HCT116 (cell line): ENCODE measurements at regions not wholly inside any gene's neighbourhood (a gene's known extent, or its start where the extent isn't known, plus 50 kb on each side); places are given as distances from the start of the nearest gene placed in this dataset.

Experiments used
- ATAC-seq: fragments of 200-7000 bp; cut with Tn5 transposase; 2 replicates; pipeline ENCODE4 v1.9.1; 2020; ENCODE audit warnings: mild to moderate bottlenecking, moderate library complexity
- BruUV-seq: library from RNA; stranded (reverse); fragments of 400-500 nt; replicated peaks from 2 replicates; lab custom pipeline; 2021; lab: Mats Ljungman, UMichigan
- CTCF ChIA-PET: fragments of 300-600 bp; sonication (Branson Sonifier 250); formaldehyde crosslinking; loops from one replicate; lab custom pipeline; 2021; ENCODE audit warnings: antibody characterized with exemption; lab: Charles Lee
- POLR2A ChIA-PET: fragments of 300-600, 350-600 bp; sonication (Branson Sonifier 250); formaldehyde crosslinking; loops from one replicate; lab custom pipeline; 2021; ENCODE audit warnings: antibody characterized with exemption; lab: Charles Lee
- RAD21 ChIA-PET, 2 experiments: fragments of 300-600 bp; sonication (Branson Sonifier 250); formaldehyde crosslinking; loops; one replicate each; lab custom pipeline; 2023; ENCODE audit warnings: low total read pairs in 2 of 2; ENCODE audit not compliant: uncharacterized antibody in 2 of 2, unreplicated experiment in 2 of 2, low non-redundant PET in 1 of 2; lab: Charles Lee
- DNase-seq: peaks from one replicate; pipeline ENCODE4 v3.0.0-alpha.2; 2010; ENCODE audit warnings: low read depth, low spot score
- H2AFZ ChIP-seq: fragments of 200-600 bp; shearing (Covaris generic), sonication (generic); 2 replicates; pipeline ENCODE4 v1.6.1; 2017; ENCODE audit warnings: low read depth, mixed run types, mixed read lengths, antibody characterized with exemption, low read length; ENCODE audit not compliant: poor library complexity, severe bottlenecking
- H3K27ac ChIP-seq: 2 replicates; pipeline ENCODE4 v1.5.1; 2012; ENCODE audit warnings: low read depth, low read length
- H3K27me3 ChIP-seq: fragments of 200-600 bp; sonication (generic); 2 replicates; pipeline ENCODE4 v1.6.1; 2016; ENCODE audit warnings: mixed run types, low read length, mixed read lengths; ENCODE audit not compliant: insufficient read depth
- H3K36me3 ChIP-seq, 2 experiments: fragments of 200-500 bp in 1 of 2; fragments of 200-600 bp in 1 of 2; sonication (Bioruptor generic) in 1 of 2; sonication (generic) in 1 of 2; 2 replicates each; pipeline versions ENCODE4 v1.5.1 to v1.6.1; 2014 to 2016; ENCODE audit warnings: low read length in 2 of 2, inconsistent platforms in 1 of 2, mixed read lengths in 1 of 2, mixed run types in 1 of 2; ENCODE audit not compliant: insufficient read depth in 2 of 2, control insufficient read depth in 1 of 2
- H3K4me1 ChIP-seq, 2 experiments: fragments of 200-600 bp in 1 of 2; sonication (generic) in 1 of 2; 2 replicates each; pipeline versions ENCODE4 v1.5.1 to v1.6.1; 2012 to 2017; ENCODE audit warnings: low read length in 2 of 2, inconsistent platforms in 1 of 2, mild to moderate bottlenecking in 1 of 2, mixed read lengths in 1 of 2, mixed run types in 1 of 2, moderate library complexity in 1 of 2; ENCODE audit not compliant: insufficient read depth in 2 of 2, control insufficient read depth in 1 of 2
- H3K4me2 ChIP-seq: fragments of 200-600 bp; sonication (generic); 2 replicates; pipeline ENCODE4 v1.6.1; 2017; ENCODE audit warnings: mixed run types, low read length, mixed read lengths
- H3K4me3 ChIP-seq, 2 experiments: fragments of 200-600 bp in 1 of 2; sonication (generic) in 1 of 2; replicated peaks in 1 of 2; 2 replicates each; pipeline ENCODE4 v1.5.1; 2011 to 2016; ENCODE audit warnings: low read length in 2 of 2, control low read depth in 1 of 2, low read depth in 1 of 2, mild to moderate bottlenecking in 1 of 2, mixed read lengths in 1 of 2, mixed run types in 1 of 2
- H3K79me2 ChIP-seq: fragments of 200-600 bp; sonication (generic); 2 replicates; pipeline ENCODE4 v1.6.1; 2017; ENCODE audit warnings: mild to moderate bottlenecking, mixed run types, low read length, moderate library complexity, mixed read lengths; ENCODE audit not compliant: insufficient read depth
- H3K9ac ChIP-seq: fragments of 200-600 bp; sonication (generic); 2 replicates; pipeline ENCODE4 v1.6.1; 2016; ENCODE audit warnings: low read length, mixed read lengths
- H3K9me2 ChIP-seq: fragments of 200-600 bp; sonication (generic), shearing (Covaris generic); 2 replicates; pipeline ENCODE4 v1.6.1; 2017; ENCODE audit warnings: mixed run types, mild to moderate bottlenecking, moderate library complexity; ENCODE audit not compliant: insufficient read depth
- H3K9me3 ChIP-seq, 2 experiments: fragments of 200-500 bp in 1 of 2; fragments of 200-600 bp in 1 of 2; sonication (Bioruptor generic) in 1 of 2; sonication (generic) in 1 of 2; 2 replicates each; pipeline ENCODE4 v1.6.1; 2014 to 2017; ENCODE audit warnings: low read length in 2 of 2, mixed read lengths in 2 of 2, inconsistent platforms in 1 of 2, low read depth in 1 of 2, mild to moderate bottlenecking in 1 of 2, mixed run types in 1 of 2, moderate library complexity in 1 of 2; ENCODE audit not compliant: control insufficient read depth in 1 of 2, insufficient read depth in 1 of 2
- H4K20me1 ChIP-seq: fragments of 200-600 bp; sonication (generic), shearing (Covaris generic); 2 replicates; pipeline ENCODE4 v1.6.1; 2017; ENCODE audit warnings: mixed run types, mild to moderate bottlenecking, moderate library complexity; ENCODE audit not compliant: insufficient read depth
- ATF3 ChIP-seq: IDR thresholded peaks from 2 replicates; pipeline ENCODE4 v1.6.1; 2012
- CEBPB ChIP-seq: IDR thresholded peaks from 2 replicates; pipeline ENCODE4 v1.6.1; 2012; ENCODE audit warnings: low read depth
- CTCF ChIP-seq, 3 experiments: fragments of 200-600 bp in 1 of 3; sonication (generic) in 1 of 3; IDR thresholded peaks in 2 of 3; conservative IDR thresholded peaks in 1 of 3; 2 replicates each; pipeline ENCODE4 v1.5.1; 2012 to 2017; ENCODE audit warnings: low read depth in 2 of 3, low read length in 2 of 3, antibody characterized with exemption in 1 of 3, borderline replicate concordance in 1 of 3, control low read depth in 1 of 3, mild to moderate bottlenecking in 1 of 3, mixed read lengths in 1 of 3, mixed run types in 1 of 3, moderate library complexity in 1 of 3; ENCODE audit not compliant: insufficient read depth in 1 of 3
- EGR1 ChIP-seq: IDR thresholded peaks from 2 replicates; pipeline ENCODE4 v1.6.1; 2012; ENCODE audit warnings: low read depth
- ELF1 ChIP-seq: IDR thresholded peaks from 2 replicates; pipeline ENCODE4 v1.6.1; 2012; ENCODE audit warnings: low read depth, borderline replicate concordance
- EZH2 ChIP-seq: fragments of 200-600 bp; sonication (generic); IDR thresholded peaks from 2 replicates; pipeline ENCODE4 v1.6.1; 2017; ENCODE audit warnings: antibody characterized with exemption, mixed run types
- EZH2phosphoT487 ChIP-seq: fragments of 200-600 bp; IDR thresholded peaks from 2 replicates; pipeline ENCODE4 v1.6.1; 2018; ENCODE audit warnings: antibody characterized with exemption, borderline replicate concordance
- FOSL1 ChIP-seq: IDR thresholded peaks from 2 replicates; pipeline ENCODE4 v1.6.1; 2012; ENCODE audit warnings: low read depth
- JUND ChIP-seq: IDR thresholded peaks from 2 replicates; pipeline ENCODE4 v1.6.1; 2012
- POLR2A ChIP-seq: IDR thresholded peaks from 2 replicates; pipeline ENCODE4 v1.7.0; 2011; ENCODE audit warnings: borderline replicate concordance; ENCODE audit not compliant: insufficient read depth, insufficient read length; ENCODE audit errors: extremely low read depth
- POLR2AphosphoS5 ChIP-seq: IDR thresholded peaks from 2 replicates; pipeline ENCODE4 v1.6.1; 2011; ENCODE audit warnings: mild to moderate bottlenecking, low read depth, low read length, moderate library complexity
- RAD21 ChIP-seq: IDR thresholded peaks from 2 replicates; pipeline ENCODE4 v1.6.1; 2012; ENCODE audit warnings: low read depth, mild to moderate bottlenecking
- SIN3A ChIP-seq: IDR thresholded peaks from 2 replicates; pipeline ENCODE4 v1.6.1; 2012; ENCODE audit warnings: low read depth
- SRF ChIP-seq: IDR thresholded peaks from 2 replicates; pipeline ENCODE4 v1.6.1; 2012; ENCODE audit warnings: low read depth
- TCF7L2 ChIP-seq: IDR thresholded peaks from 2 replicates; pipeline ENCODE4 v1.7.0; 2011; ENCODE audit warnings: borderline replicate concordance, inconsistent platforms; ENCODE audit not compliant: insufficient read depth, insufficient read length; ENCODE audit errors: extremely low read depth
- ZNF274 ChIP-seq: fragments of 200-500 bp; sonication (Bioruptor generic); IDR thresholded peaks from 2 replicates; pipeline ENCODE4 v1.6.1; 2014; ENCODE audit warnings: mild to moderate bottlenecking, low read depth, low read length, inconsistent platforms
- intact Hi-C: fragments of 100-400 bp; cut with micrococcal nuclease; formaldehyde crosslinking; loops from 2 replicates; pipeline ENCODE4 v1.10.0; 2022
- TF ChIP-seq, protein P1 (sequence below): IDR thresholded peaks from 2 replicates; pipeline ENCODE4 v1.6.1; 2011; ENCODE audit warnings: mild to moderate bottlenecking, low read length, moderate library complexity; ENCODE audit not compliant: insufficient replicate concordance; ENCODE audit errors: extremely low read depth
- TF ChIP-seq, protein P2 (sequence below): IDR thresholded peaks from 2 replicates; pipeline ENCODE4 v1.6.1; 2012

GRCh38 chr7:110539216-110539615 is 551.7 kb upstream of the LRRN3 start:
- ChIA-PET CTCF (no interaction called here), POLR2A (no interaction called here), RAD21 (no interaction called here)

More at GRCh38 chr7:110539216-110539615, 551.7 kb upstream of the LRRN3 start:
- H3K79me2 ChIP-seq, result no peaks in the 10 kb centered on the region
- H2AFZ ChIP-seq, result no peak overlapping the region
- intact Hi-C loops, result no loop called here
- no peak overlapping the region for H3K27ac ChIP-seq
- H3K9me3 ChIP-seq, result no peaks in the 10 kb centered on the region
- H4K20me1 ChIP-seq, result no peaks in the 10 kb centered on the region
- no TSS peak for BruUV-seq
- H3K9me2 ChIP-seq, result no peaks in the 10 kb centered on the region; the same call in 1 of the 2 replicates
- no peak for ATAC-seq
- H3K27me3 ChIP-seq, result no peaks in the 10 kb centered on the region
- no peaks in the 10 kb centered on the region for H3K36me3 ChIP-seq
- no peak overlapping the region for H3K9ac ChIP-seq
- no peak for DNase-seq
- H3K4me3 ChIP-seq, result no peak overlapping the region
- TF ChIP-seq POLR2A (no peak), SIN3A (no peak), RAD21 (no peak), ZNF274 (no peak), SRF (no peak), ELF1 (no peak), JUND (no peak), FOSL1 (no peak), CTCF (IDR thresholded peaks at IDR 0.05 in 2 of 3, conservative IDR thresholded peaks at IDR 0.05 in 1 of 3; ENCODE audit: borderline replicate concordance in 1 of 3, insufficient read depth in 1 of 3, low read depth in 2 of 3, low read length in 2 of 3) (no peak), EZH2 (no peak), EGR1 (no peak), TCF7L2 (no peak), CEBPB (no peak), POLR2AphosphoS5 (no peak), EZH2phosphoT487 (no peak), ATF3 (no peak)
- TF ChIP-seq, protein P1, sequence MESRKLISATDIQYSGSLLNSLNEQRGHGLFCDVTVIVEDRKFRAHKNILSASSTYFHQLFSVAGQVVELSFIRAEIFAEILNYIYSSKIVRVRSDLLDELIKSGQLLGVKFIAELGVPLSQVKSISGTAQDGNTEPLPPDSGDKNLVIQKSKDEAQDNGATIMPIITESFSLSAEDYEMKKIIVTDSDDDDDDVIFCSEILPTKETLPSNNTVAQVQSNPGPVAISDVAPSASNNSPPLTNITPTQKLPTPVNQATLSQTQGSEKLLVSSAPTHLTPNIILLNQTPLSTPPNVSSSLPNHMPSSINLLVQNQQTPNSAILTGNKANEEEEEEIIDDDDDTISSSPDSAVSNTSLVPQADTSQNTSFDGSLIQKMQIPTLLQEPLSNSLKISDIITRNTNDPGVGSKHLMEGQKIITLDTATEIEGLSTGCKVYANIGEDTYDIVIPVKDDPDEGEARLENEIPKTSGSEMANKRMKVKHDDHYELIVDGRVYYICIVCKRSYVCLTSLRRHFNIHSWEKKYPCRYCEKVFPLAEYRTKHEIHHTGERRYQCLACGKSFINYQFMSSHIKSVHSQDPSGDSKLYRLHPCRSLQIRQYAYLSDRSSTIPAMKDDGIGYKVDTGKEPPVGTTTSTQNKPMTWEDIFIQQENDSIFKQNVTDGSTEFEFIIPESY, result no peak
- TF ChIP-seq, protein P2, sequence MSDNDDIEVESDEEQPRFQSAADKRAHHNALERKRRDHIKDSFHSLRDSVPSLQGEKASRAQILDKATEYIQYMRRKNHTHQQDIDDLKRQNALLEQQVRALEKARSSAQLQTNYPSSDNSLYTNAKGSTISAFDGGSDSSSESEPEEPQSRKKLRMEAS, result no peak
- no peak overlapping the region for H3K4me2 ChIP-seq
- peaks cover 1 to 13% of the 10 kb centered on the region in 2 experiments; a peak in 3 of 4 replicates for H3K4me1 ChIP-seq
